ENCODE measurements at regions not wholly inside any gene's neighbourhood (a gene's known extent, or its start where the extent isn't known, plus 50 kb on each side); places are given as distances from the start of the nearest gene placed in this dataset.

- intact Hi-C loops (cut with micrococcal nuclease; ENCODE audit: unreplicated experiment) = no loop called here
- Histone ChIP-seq H3K4me2 (ENCODE audit: low read length) (no peak overlapping the region), H2AFZ (ENCODE audit: low read length) (no peak overlapping the region), H3K9me3 (ENCODE audit: low read length) (no peaks in the 10 kb centered on the region), H3K4me1 (ENCODE audit: insufficient read depth, low read length, poor library complexity, severe bottlenecking) (no peaks in the 10 kb centered on the region), H3K4me3 (ENCODE audit: low read depth, low read length, poor library complexity, severe bottlenecking) (no peak overlapping the region), H3K9me2 (ENCODE audit: insufficient read depth, low read length) (no peaks in the 10 kb centered on the region), H4K20me1 (ENCODE audit: insufficient read depth, low read length) (no peaks in the 10 kb centered on the region), H3K79me2 (ENCODE audit: insufficient read depth, low read depth, low read length) (no peaks in the 10 kb centered on the region), H3K27ac (ENCODE audit: low read depth, low read length, poor library complexity, severe bottlenecking) (no peak overlapping the region), H3K36me3 (ENCODE audit: insufficient read depth, low read length) (no peaks in the 10 kb centered on the region)
- no TSS peak for BruUV-seq (replicated peaks)
- TF ChIP-seq EZH2phosphoT487 (IDR thresholded peaks at IDR 0.05; ENCODE audit: borderline replicate concordance, low read depth, low read length) = no peak
- no peak for TF ChIP-seq CTCF (conservative IDR thresholded peaks at IDR 0.05; ENCODE audit: low read length)
- CTCF ChIA-PET (ENCODE audit: unreplicated experiment) = no interaction called here
- POLR2A ChIA-PET = interaction anchor here (0.6 to 0.8 kb wide), 2 partner anchors 302 to 1772 kb away, joined by 3 read pairs; no protein-coding TSS in a partner anchor
- DNase-seq (ENCODE audit: low spot score) = no peak
Measured at GRCh38 chr3:25272090-25272489, 156.0 kb upstream of the RARB start.

DNA sequence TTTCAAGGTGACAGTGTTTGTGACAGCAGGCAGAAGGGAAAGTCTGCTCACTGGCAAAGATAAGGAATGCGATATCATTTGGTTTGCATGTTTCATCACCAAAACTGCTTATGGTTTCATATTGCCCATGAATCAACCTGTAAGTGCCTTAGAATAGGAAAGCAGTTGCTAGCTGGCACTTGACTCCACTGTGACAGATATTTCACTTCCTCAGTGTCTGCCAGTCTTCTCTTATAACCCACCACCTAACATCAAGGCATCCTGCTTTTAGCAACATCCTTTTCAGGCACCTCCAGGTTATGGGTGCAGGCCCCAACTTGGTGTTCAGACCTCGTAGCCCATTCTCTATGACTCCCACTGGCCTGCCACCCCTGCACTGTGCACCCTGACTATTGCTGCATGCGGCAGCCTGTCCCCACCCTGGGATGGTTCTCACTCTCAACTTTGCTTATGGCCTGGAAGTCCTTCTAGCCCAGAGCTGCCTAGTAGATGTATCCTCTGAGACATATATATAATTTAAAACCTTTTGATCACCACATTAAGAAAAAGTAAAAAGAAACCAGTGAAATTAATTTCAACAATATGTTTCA lies 154.4 kb upstream of the RARB start:
- POLR2A ChIA-PET = no interaction called here
- H3K4me2 ChIP-seq (ENCODE audit: low read length) = no peak overlapping the region
- H3K79me2 ChIP-seq (ENCODE audit: insufficient read depth, low read depth, low read length) = no peaks in the 10 kb centered on the region
- CTCF ChIA-PET (ENCODE audit: unreplicated experiment) = no interaction called here
- H3K4me3 ChIP-seq (ENCODE audit: low read depth, low read length, poor library complexity, severe bottlenecking) = no peak overlapping the region
- BruUV-seq (replicated peaks) = no TSS peak
- no peaks in the 10 kb centered on the region for H3K36me3 ChIP-seq (ENCODE audit: insufficient read depth, low read length)
- no peak for DNase-seq (ENCODE audit: low spot score)
- no peaks in the 10 kb centered on the region for H3K4me1 ChIP-seq (ENCODE audit: insufficient read depth, low read length, poor library complexity, severe bottlenecking)
- intact Hi-C loops (cut with micrococcal nuclease; ENCODE audit: unreplicated experiment) = no loop called here
- no peak overlapping the region for H2AFZ ChIP-seq (ENCODE audit: low read length)
- no peaks in the 10 kb centered on the region for H3K9me2 ChIP-seq (ENCODE audit: insufficient read depth, low read length)
- TF ChIP-seq CTCF (conservative IDR thresholded peaks at IDR 0.05; ENCODE audit: low read length) (no peak), EZH2phosphoT487 (IDR thresholded peaks at IDR 0.05; ENCODE audit: borderline replicate concordance, low read depth, low read length) (no peak)
- H4K20me1 ChIP-seq (ENCODE audit: insufficient read depth, low read length) = no peaks in the 10 kb centered on the region
- H3K9me3 ChIP-seq (ENCODE audit: low read length) = no peaks in the 10 kb centered on the region
- H3K27ac ChIP-seq (ENCODE audit: low read depth, low read length, poor library complexity, severe bottlenecking) = no peak overlapping the region

DNA sequence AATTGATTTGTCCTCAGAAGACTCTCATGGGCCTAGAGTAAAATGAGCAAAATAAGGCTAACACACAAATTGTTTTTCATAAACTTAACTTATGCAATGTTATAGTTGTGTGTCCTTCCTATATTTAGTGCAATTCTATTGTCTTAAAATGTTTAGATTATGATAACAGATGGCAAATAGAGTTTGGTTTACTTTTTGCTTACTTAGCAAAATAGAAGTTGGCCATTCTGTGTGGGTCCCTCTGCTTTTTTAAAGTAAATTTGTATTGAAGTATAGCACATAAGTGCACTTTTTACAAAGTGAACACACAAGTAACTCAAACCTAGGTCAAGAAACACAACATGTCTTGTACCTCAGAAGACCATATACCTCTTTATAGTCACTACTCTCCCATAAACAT lies 150.6 kb upstream of the RARB start:
- no peaks in the 10 kb centered on the region for H4K20me1 ChIP-seq (ENCODE audit: insufficient read depth, low read length)
- intact Hi-C loops (cut with micrococcal nuclease; ENCODE audit: unreplicated experiment) = no loop called here
- H3K9me2 ChIP-seq (ENCODE audit: insufficient read depth, low read length) = no peaks in the 10 kb centered on the region
- no TSS peak for BruUV-seq (replicated peaks)
- H3K4me2 ChIP-seq (ENCODE audit: low read length) = no peak overlapping the region
- no peak overlapping the region for H3K27ac ChIP-seq (ENCODE audit: low read depth, low read length, poor library complexity, severe bottlenecking)
- ChIA-PET POLR2A (no interaction called here), CTCF (ENCODE audit: unreplicated experiment) (no interaction called here)
- no peak for DNase-seq (ENCODE audit: low spot score)
- H2AFZ ChIP-seq (ENCODE audit: low read length) = no peak overlapping the region
- H3K36me3 ChIP-seq (ENCODE audit: insufficient read depth, low read length) = no peaks in the 10 kb centered on the region
- H3K4me3 ChIP-seq (ENCODE audit: low read depth, low read length, poor library complexity, severe bottlenecking) = no peak overlapping the region
- no peaks in the 10 kb centered on the region for H3K4me1 ChIP-seq (ENCODE audit: insufficient read depth, low read length, poor library complexity, severe bottlenecking)
- H3K9me3 ChIP-seq (ENCODE audit: low read length) = no peaks in the 10 kb centered on the region
- no peaks in the 10 kb centered on the region for H3K79me2 ChIP-seq (ENCODE audit: insufficient read depth, low read depth, low read length)
- TF ChIP-seq CTCF (conservative IDR thresholded peaks at IDR 0.05; ENCODE audit: low read length) = no peak
- TF ChIP-seq EZH2phosphoT487 (IDR thresholded peaks at IDR 0.05; ENCODE audit: borderline replicate concordance, low read depth, low read length) = no peak

Data from OCI-LY7 (cell line).